ENCODE measurements at regions not wholly inside any gene's neighbourhood (a gene's known extent, or its start where the extent isn't known, plus 50 kb on each side); places are given as distances from the start of the nearest gene placed in this dataset.

- Mint-ChIP-seq H3K27me3 (no peaks in the 10 kb centered on the region), H3K27ac (no peak overlapping the region), H3K9me3 (no peaks in the 10 kb centered on the region), H3K4me3 (no peak overlapping the region), H3K36me3 (ENCODE audit: low read depth) (no peaks in the 10 kb centered on the region), H3K4me1 (no peaks in the 10 kb centered on the region)
- DNase-seq, result no peak
- intact Hi-C loops (cut with micrococcal nuclease), result no loop called here
Observed at GRCh38 chr6:97427648-97428047, 144.6 kb upstream of the MMS22L start.

GRCh38 chr6:97437087-97437486, 154.1 kb upstream of the MMS22L start:
- Mint-ChIP-seq H3K4me3 (no peak overlapping the region), H3K27me3 (peaks cover 5% of the 10 kb centered on the region), H3K27ac (no peak overlapping the region), H3K36me3 (ENCODE audit: low read depth) (no peaks in the 10 kb centered on the region), H3K4me1 (no peaks in the 10 kb centered on the region), H3K9me3 (no peaks in the 10 kb centered on the region)
- DNase-seq, result no peak
- intact Hi-C loops (cut with micrococcal nuclease), result loop anchor here (2.0 kb wide), 1 partner anchor 250 kb away; no protein-coding TSS in a partner anchor

GRCh38 chr6:97438011-97438671, 155.1 kb upstream of the MMS22L start:
- H3K27ac Mint-ChIP-seq, result no peak overlapping the region
- no peaks in the 10 kb centered on the region for H3K4me1 Mint-ChIP-seq
- no peaks in the 10 kb centered on the region for H3K36me3 Mint-ChIP-seq (ENCODE audit: low read depth)
- peaks cover 5% of the 10 kb centered on the region for H3K27me3 Mint-ChIP-seq
- intact Hi-C loops (cut with micrococcal nuclease), result no loop called here
- no peak overlapping the region for H3K4me3 Mint-ChIP-seq
- DNase-seq, result no peak
- no peaks in the 10 kb centered on the region for H3K9me3 Mint-ChIP-seq

GRCh38 chr6:97440590-97441176, 157.7 kb upstream of the MMS22L start:
- Mint-ChIP-seq H3K9me3 (no peaks in the 10 kb centered on the region), H3K4me1 (no peaks in the 10 kb centered on the region), H3K27me3 (peaks cover 2% of the 10 kb centered on the region), H3K36me3 (ENCODE audit: low read depth) (no peaks in the 10 kb centered on the region), H3K27ac (no peak overlapping the region), H3K4me3 (no peak overlapping the region)
- intact Hi-C loops (cut with micrococcal nuclease), result no loop called here
- no peak for DNase-seq

- no peak overlapping the region for H3K4me3 Mint-ChIP-seq
- H3K9me3 Mint-ChIP-seq, result no peaks in the 10 kb centered on the region
- DNase-seq, result no peak
- no peaks in the 10 kb centered on the region for H3K36me3 Mint-ChIP-seq (ENCODE audit: low read depth)
- peaks cover 5% of the 10 kb centered on the region for H3K27me3 Mint-ChIP-seq
- intact Hi-C loops (cut with micrococcal nuclease), result no loop called here
- no peak overlapping the region for H3K27ac Mint-ChIP-seq
- no peaks in the 10 kb centered on the region for H3K4me1 Mint-ChIP-seq
Observed at GRCh38 chr6:97443408-97444080, 160.5 kb upstream of the MMS22L start.

GRCh38 chr6:97445407-97445806, 162.4 kb upstream of the MMS22L start:
- H3K4me3 Mint-ChIP-seq, result no peak overlapping the region
- H3K4me1 Mint-ChIP-seq, result no peaks in the 10 kb centered on the region
- H3K36me3 Mint-ChIP-seq (ENCODE audit: low read depth), result no peaks in the 10 kb centered on the region
- peaks cover 5% of the 10 kb centered on the region for H3K27me3 Mint-ChIP-seq
- no peak for DNase-seq
- H3K27ac Mint-ChIP-seq, result no peak overlapping the region
- intact Hi-C loops (cut with micrococcal nuclease), result no loop called here
- no peaks in the 10 kb centered on the region for H3K9me3 Mint-ChIP-seq

GRCh38 chr6:97449444-97449966, 166.5 kb upstream of the MMS22L start:
- Mint-ChIP-seq H3K27ac (no peak overlapping the region), H3K9me3 (no peaks in the 10 kb centered on the region), H3K4me1 (no peaks in the 10 kb centered on the region), H3K27me3 (peaks cover 3% of the 10 kb centered on the region), H3K36me3 (ENCODE audit: low read depth) (no peaks in the 10 kb centered on the region), H3K4me3 (no peak overlapping the region)
- no peak for DNase-seq
- intact Hi-C loops (cut with micrococcal nuclease), result no loop called here

- Mint-ChIP-seq H3K27ac (no peak overlapping the region), H3K27me3 (peaks cover 3% of the 10 kb centered on the region), H3K4me1 (no peaks in the 10 kb centered on the region), H3K9me3 (no peaks in the 10 kb centered on the region), H3K36me3 (ENCODE audit: low read depth) (no peaks in the 10 kb centered on the region), H3K4me3 (no peak overlapping the region)
- no peak for DNase-seq
- intact Hi-C loops (cut with micrococcal nuclease), result no loop called here
Observed at GRCh38 chr6:97450087-97450486, 167.1 kb upstream of the MMS22L start.

- Mint-ChIP-seq H3K4me3 (no peak overlapping the region), H3K36me3 (ENCODE audit: low read depth) (no peaks in the 10 kb centered on the region), H3K9me3 (no peaks in the 10 kb centered on the region), H3K4me1 (no peaks in the 10 kb centered on the region), H3K27me3 (no peaks in the 10 kb centered on the region), H3K27ac (no peak overlapping the region)
- no peak for DNase-seq
- intact Hi-C loops (cut with micrococcal nuclease), result no loop called here
Observed at GRCh38 chr6:97456070-97456469, 173.1 kb upstream of the MMS22L start.

GRCh38 chr6:97459535-97459934, 176.5 kb upstream of the MMS22L start:
- intact Hi-C loops (cut with micrococcal nuclease), result no loop called here
- Mint-ChIP-seq H3K27me3 (no peaks in the 10 kb centered on the region), H3K27ac (no peak overlapping the region), H3K36me3 (ENCODE audit: low read depth) (no peaks in the 10 kb centered on the region), H3K4me1 (no peaks in the 10 kb centered on the region), H3K9me3 (no peaks in the 10 kb centered on the region), H3K4me3 (no peak overlapping the region)
- DNase-seq, result no peak

GRCh38 chr6:97459986-97460385, 177.0 kb upstream of the MMS22L start:
- Mint-ChIP-seq H3K9me3 (no peaks in the 10 kb centered on the region), H3K36me3 (ENCODE audit: low read depth) (no peaks in the 10 kb centered on the region), H3K27me3 (no peaks in the 10 kb centered on the region)

GRCh38 chr6:97460394-97461080, 177.5 kb upstream of the MMS22L start:
- Mint-ChIP-seq H3K9me3 (no peaks in the 10 kb centered on the region), H3K27me3 (no peaks in the 10 kb centered on the region)
- no peak for DNase-seq

More at GRCh38 chr6:97459986-97460385, 177.0 kb upstream of the MMS22L start:
- Mint-ChIP-seq H3K4me3 (no peak overlapping the region), H3K4me1 (no peaks in the 10 kb centered on the region), H3K27ac (no peak overlapping the region)
- intact Hi-C loops (cut with micrococcal nuclease), result no loop called here
- no peak for DNase-seq

GRCh38 chr6:97461218-97461617, 178.2 kb upstream of the MMS22L start:
- H3K4me3 Mint-ChIP-seq, result no peak overlapping the region
- intact Hi-C loops (cut with micrococcal nuclease), result no loop called here
- no peaks in the 10 kb centered on the region for H3K27me3 Mint-ChIP-seq
- no peak overlapping the region for H3K27ac Mint-ChIP-seq
- no peaks in the 10 kb centered on the region for H3K4me1 Mint-ChIP-seq
- DNase-seq, result no peak
- H3K9me3 Mint-ChIP-seq, result no peaks in the 10 kb centered on the region
- no peaks in the 10 kb centered on the region for H3K36me3 Mint-ChIP-seq (ENCODE audit: low read depth)

More at GRCh38 chr6:97460394-97461080, 177.5 kb upstream of the MMS22L start:
- Mint-ChIP-seq H3K36me3 (ENCODE audit: low read depth) (no peaks in the 10 kb centered on the region), H3K4me1 (no peaks in the 10 kb centered on the region), H3K4me3 (no peak overlapping the region), H3K27ac (no peak overlapping the region)
- intact Hi-C loops (cut with micrococcal nuclease), result no loop called here

- Mint-ChIP-seq H3K4me1 (no peaks in the 10 kb centered on the region), H3K27ac (no peak overlapping the region)
- no peak for DNase-seq
Observed at GRCh38 chr6:97462031-97462430, 179.0 kb upstream of the MMS22L start.

More at GRCh38 chr6:97462031-97462430, 179.0 kb upstream of the MMS22L start:
- Mint-ChIP-seq H3K36me3 (ENCODE audit: low read depth) (no peaks in the 10 kb centered on the region), H3K9me3 (no peaks in the 10 kb centered on the region), H3K27me3 (no peaks in the 10 kb centered on the region), H3K4me3 (no peak overlapping the region)
- intact Hi-C loops (cut with micrococcal nuclease), result no loop called here
